CD4-positive, alpha-beta T cell treated with Interleukin-21 for 1 hour (primary cell): ENCODE measurements at regions not wholly inside any gene's neighbourhood (a gene's known extent, or its start where the extent isn't known, plus 50 kb on each side); places are given as distances from the start of the nearest gene placed in this dataset.

Source experiments
- DNase-seq: peaks from one replicate; pipeline ENCODE4 v3.0.0-alpha.2; 2020

GRCh38 chr4:58551676-58552075, 1441.5 kb upstream of the IGFBP7 start:
- no peak for DNase-seq

- DNase-seq: no peak
These were observed 1433.3 kb upstream of the IGFBP7 start for GRCh38 chr4:58543465-58543864.

GRCh38 chr4:58541926-58542325, 1431.7 kb upstream of the IGFBP7 start:
- DNase-seq: no peak

- DNase-seq: no peak
These were observed 1412.7 kb upstream of the IGFBP7 start for GRCh38 chr4:58522765-58523382.

- DNase-seq: no peak
These were observed 1405.0 kb upstream of the IGFBP7 start for GRCh38 chr4:58515226-58515625.

- no peak for DNase-seq
These were observed 1404.1 kb upstream of the IGFBP7 start for GRCh38 chr4:58514299-58514698.

GRCh38 chr4:58510652-58511051, 1400.5 kb upstream of the IGFBP7 start:
- DNase-seq: no peak

GRCh38 chr4:58507079-58507478, 1396.9 kb upstream of the IGFBP7 start:
- no peak for DNase-seq

- DNase-seq: no peak
These were observed 1392.7 kb upstream of the IGFBP7 start for GRCh38 chr4:58502839-58503238.

- no peak for DNase-seq
These were observed 1389.0 kb upstream of the IGFBP7 start for GRCh38 chr4:58499182-58499581.

- DNase-seq: no peak
These were observed 1381.4 kb upstream of the IGFBP7 start for GRCh38 chr4:58491620-58492019.

GRCh38 chr4:58477950-58478349, 1367.8 kb upstream of the IGFBP7 start:
- no peak for DNase-seq

- no peak for DNase-seq
These were observed 1367.3 kb upstream of the IGFBP7 start for GRCh38 chr4:58477513-58477912.

- no peak for DNase-seq
These were observed 1364.9 kb upstream of the IGFBP7 start for GRCh38 chr4:58475097-58475496.

GRCh38 chr4:58465031-58465430, 1354.8 kb upstream of the IGFBP7 start:
- DNase-seq: no peak

- DNase-seq: no peak
These were observed 1346.7 kb upstream of the IGFBP7 start for GRCh38 chr4:58456727-58457384.

GRCh38 chr4:58453956-58454355, 1343.8 kb upstream of the IGFBP7 start:
- no peak for DNase-seq

- no peak for DNase-seq
These were observed 1341.5 kb upstream of the IGFBP7 start for GRCh38 chr4:58451707-58452106.

GRCh38 chr4:58435871-58436270, 1325.7 kb upstream of the IGFBP7 start:
- no peak for DNase-seq

GRCh38 chr4:58413849-58414248, 1303.7 kb upstream of the IGFBP7 start:
- DNase-seq: no peak

- DNase-seq: no peak
These were observed 1301.7 kb upstream of the IGFBP7 start for GRCh38 chr4:58411904-58412303.

- DNase-seq: no peak
These were observed 1296.6 kb upstream of the IGFBP7 start for GRCh38 chr4:58406762-58407161.

- DNase-seq: no peak
These were observed 1258.0 kb upstream of the IGFBP7 start for GRCh38 chr4:58368221-58368620.

GRCh38 chr4:58360354-58361133, 1250.4 kb upstream of the IGFBP7 start:
- no peak for DNase-seq
